HCT116 (cell line): ENCODE measurements at regions not wholly inside any gene's neighbourhood (a gene's known extent, or its start where the extent isn't known, plus 50 kb on each side); places are given as distances from the start of the nearest gene placed in this dataset.

Experiments used
- ATAC-seq: fragments of 200-7000 bp; cut with Tn5 transposase; 2 replicates; pipeline ENCODE4 v1.9.1; 2020; ENCODE audit warnings: mild to moderate bottlenecking, moderate library complexity
- BruUV-seq: library from RNA; stranded (reverse); fragments of 400-500 nt; replicated peaks from 2 replicates; lab custom pipeline; 2021; lab: Mats Ljungman, UMichigan
- CTCF ChIA-PET: fragments of 300-600 bp; sonication (Branson Sonifier 250); formaldehyde crosslinking; loops from one replicate; lab custom pipeline; 2021; ENCODE audit warnings: antibody characterized with exemption; lab: Charles Lee
- POLR2A ChIA-PET: fragments of 300-600, 350-600 bp; sonication (Branson Sonifier 250); formaldehyde crosslinking; loops from one replicate; lab custom pipeline; 2021; ENCODE audit warnings: antibody characterized with exemption; lab: Charles Lee
- RAD21 ChIA-PET, 2 experiments: fragments of 300-600 bp; sonication (Branson Sonifier 250); formaldehyde crosslinking; loops; one replicate each; lab custom pipeline; 2023; ENCODE audit warnings: low total read pairs in 2 of 2; ENCODE audit not compliant: uncharacterized antibody in 2 of 2, unreplicated experiment in 2 of 2, low non-redundant PET in 1 of 2; lab: Charles Lee
- DNase-seq: peaks from one replicate; pipeline ENCODE4 v3.0.0-alpha.2; 2010; ENCODE audit warnings: low read depth, low spot score
- H2AFZ ChIP-seq: fragments of 200-600 bp; shearing (Covaris generic), sonication (generic); 2 replicates; pipeline ENCODE4 v1.6.1; 2017; ENCODE audit warnings: low read depth, mixed run types, mixed read lengths, antibody characterized with exemption, low read length; ENCODE audit not compliant: poor library complexity, severe bottlenecking
- H3K27ac ChIP-seq: 2 replicates; pipeline ENCODE4 v1.5.1; 2012; ENCODE audit warnings: low read depth, low read length
- H3K27me3 ChIP-seq: fragments of 200-600 bp; sonication (generic); 2 replicates; pipeline ENCODE4 v1.6.1; 2016; ENCODE audit warnings: mixed run types, low read length, mixed read lengths; ENCODE audit not compliant: insufficient read depth
- H3K36me3 ChIP-seq, 2 experiments: fragments of 200-500 bp in 1 of 2; fragments of 200-600 bp in 1 of 2; sonication (Bioruptor generic) in 1 of 2; sonication (generic) in 1 of 2; 2 replicates each; pipeline versions ENCODE4 v1.5.1 to v1.6.1; 2014 to 2016; ENCODE audit warnings: low read length in 2 of 2, inconsistent platforms in 1 of 2, mixed read lengths in 1 of 2, mixed run types in 1 of 2; ENCODE audit not compliant: insufficient read depth in 2 of 2, control insufficient read depth in 1 of 2
- H3K4me1 ChIP-seq, 2 experiments: fragments of 200-600 bp in 1 of 2; sonication (generic) in 1 of 2; 2 replicates each; pipeline versions ENCODE4 v1.5.1 to v1.6.1; 2012 to 2017; ENCODE audit warnings: low read length in 2 of 2, inconsistent platforms in 1 of 2, mild to moderate bottlenecking in 1 of 2, mixed read lengths in 1 of 2, mixed run types in 1 of 2, moderate library complexity in 1 of 2; ENCODE audit not compliant: insufficient read depth in 2 of 2, control insufficient read depth in 1 of 2
- H3K4me2 ChIP-seq: fragments of 200-600 bp; sonication (generic); 2 replicates; pipeline ENCODE4 v1.6.1; 2017; ENCODE audit warnings: mixed run types, low read length, mixed read lengths
- H3K4me3 ChIP-seq, 2 experiments: fragments of 200-600 bp in 1 of 2; sonication (generic) in 1 of 2; replicated peaks in 1 of 2; 2 replicates each; pipeline ENCODE4 v1.5.1; 2011 to 2016; ENCODE audit warnings: low read length in 2 of 2, control low read depth in 1 of 2, low read depth in 1 of 2, mild to moderate bottlenecking in 1 of 2, mixed read lengths in 1 of 2, mixed run types in 1 of 2
- H3K79me2 ChIP-seq: fragments of 200-600 bp; sonication (generic); 2 replicates; pipeline ENCODE4 v1.6.1; 2017; ENCODE audit warnings: mild to moderate bottlenecking, mixed run types, low read length, moderate library complexity, mixed read lengths; ENCODE audit not compliant: insufficient read depth
- H3K9ac ChIP-seq: fragments of 200-600 bp; sonication (generic); 2 replicates; pipeline ENCODE4 v1.6.1; 2016; ENCODE audit warnings: low read length, mixed read lengths
- H3K9me2 ChIP-seq: fragments of 200-600 bp; sonication (generic), shearing (Covaris generic); 2 replicates; pipeline ENCODE4 v1.6.1; 2017; ENCODE audit warnings: mixed run types, mild to moderate bottlenecking, moderate library complexity; ENCODE audit not compliant: insufficient read depth
- H3K9me3 ChIP-seq, 2 experiments: fragments of 200-500 bp in 1 of 2; fragments of 200-600 bp in 1 of 2; sonication (Bioruptor generic) in 1 of 2; sonication (generic) in 1 of 2; 2 replicates each; pipeline ENCODE4 v1.6.1; 2014 to 2017; ENCODE audit warnings: low read length in 2 of 2, mixed read lengths in 2 of 2, inconsistent platforms in 1 of 2, low read depth in 1 of 2, mild to moderate bottlenecking in 1 of 2, mixed run types in 1 of 2, moderate library complexity in 1 of 2; ENCODE audit not compliant: control insufficient read depth in 1 of 2, insufficient read depth in 1 of 2
- H4K20me1 ChIP-seq: fragments of 200-600 bp; sonication (generic), shearing (Covaris generic); 2 replicates; pipeline ENCODE4 v1.6.1; 2017; ENCODE audit warnings: mixed run types, mild to moderate bottlenecking, moderate library complexity; ENCODE audit not compliant: insufficient read depth
- ATF3 ChIP-seq: IDR thresholded peaks from 2 replicates; pipeline ENCODE4 v1.6.1; 2012
- CEBPB ChIP-seq: IDR thresholded peaks from 2 replicates; pipeline ENCODE4 v1.6.1; 2012; ENCODE audit warnings: low read depth
- EGR1 ChIP-seq: IDR thresholded peaks from 2 replicates; pipeline ENCODE4 v1.6.1; 2012; ENCODE audit warnings: low read depth
- EZH2 ChIP-seq: fragments of 200-600 bp; sonication (generic); IDR thresholded peaks from 2 replicates; pipeline ENCODE4 v1.6.1; 2017; ENCODE audit warnings: antibody characterized with exemption, mixed run types
- FOSL1 ChIP-seq: IDR thresholded peaks from 2 replicates; pipeline ENCODE4 v1.6.1; 2012; ENCODE audit warnings: low read depth
- JUND ChIP-seq: IDR thresholded peaks from 2 replicates; pipeline ENCODE4 v1.6.1; 2012
- MAX ChIP-seq: IDR thresholded peaks from 2 replicates; pipeline ENCODE4 v1.6.1; 2012
- RAD21 ChIP-seq: IDR thresholded peaks from 2 replicates; pipeline ENCODE4 v1.6.1; 2012; ENCODE audit warnings: low read depth, mild to moderate bottlenecking
- SIN3A ChIP-seq: IDR thresholded peaks from 2 replicates; pipeline ENCODE4 v1.6.1; 2012; ENCODE audit warnings: low read depth
- TCF7L2 ChIP-seq: IDR thresholded peaks from 2 replicates; pipeline ENCODE4 v1.7.0; 2011; ENCODE audit warnings: borderline replicate concordance, inconsistent platforms; ENCODE audit not compliant: insufficient read depth, insufficient read length; ENCODE audit errors: extremely low read depth
- YY1 ChIP-seq: IDR thresholded peaks from 2 replicates; pipeline ENCODE4 v1.6.1; 2011; ENCODE audit warnings: low read length, low read depth, moderate library complexity, mild to moderate bottlenecking; ENCODE audit not compliant: insufficient replicate concordance; ENCODE audit errors: extremely low read depth
- ZFX ChIP-seq: fragments of 450-650 bp; IDR thresholded peaks from 2 replicates; pipeline ENCODE4 v1.6.1; 2017
- ZNF274 ChIP-seq: fragments of 200-500 bp; sonication (Bioruptor generic); IDR thresholded peaks from 2 replicates; pipeline ENCODE4 v1.6.1; 2014; ENCODE audit warnings: mild to moderate bottlenecking, low read depth, low read length, inconsistent platforms
- intact Hi-C: fragments of 100-400 bp; cut with micrococcal nuclease; formaldehyde crosslinking; loops from 2 replicates; pipeline ENCODE4 v1.10.0; 2022
- TF ChIP-seq, protein P1 (sequence below): IDR thresholded peaks from 2 replicates; pipeline ENCODE4 v1.6.1; 2012; ENCODE audit warnings: low read depth
- TF ChIP-seq, protein P2 (sequence below): IDR thresholded peaks from 2 replicates; pipeline ENCODE4 v1.6.1; 2011; ENCODE audit warnings: mild to moderate bottlenecking, low read length, moderate library complexity; ENCODE audit not compliant: insufficient replicate concordance; ENCODE audit errors: extremely low read depth

DNA sequence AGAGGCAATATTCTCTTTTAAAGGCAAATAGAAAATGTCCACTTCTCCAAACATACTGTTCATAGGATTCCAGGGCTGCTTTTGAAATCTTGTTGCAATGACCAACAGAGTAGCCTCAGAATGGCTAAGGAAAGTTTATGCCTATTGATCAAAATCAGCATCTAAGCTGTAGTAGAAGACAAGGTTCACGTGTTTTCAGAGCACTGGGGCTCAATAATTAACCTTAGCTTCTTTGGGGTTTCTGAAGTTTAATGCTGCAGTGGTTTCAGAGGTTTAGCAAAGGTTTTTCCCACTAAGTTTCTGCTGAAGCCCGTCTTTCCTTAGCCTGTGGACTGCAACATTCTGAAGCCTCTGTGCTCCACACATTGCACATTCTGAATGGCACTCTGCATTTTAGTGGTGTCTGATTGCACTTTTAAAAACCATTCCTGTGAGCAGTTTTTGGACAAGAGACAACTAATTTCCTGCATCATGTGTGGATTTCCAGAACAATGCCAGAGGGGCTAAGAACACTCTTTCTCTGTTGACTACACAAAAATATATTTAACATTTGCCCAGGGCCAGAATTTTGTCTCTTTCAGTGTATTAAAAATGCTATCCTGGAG, 342.5 kb downstream of the PTEN start:
- ChIA-PET POLR2A (no interaction called here), RAD21 (no interaction called here), CTCF (no interaction called here)
- Histone ChIP-seq H3K36me3 (no peaks in the 10 kb centered on the region), H3K4me1 (no peaks in the 10 kb centered on the region), H3K4me3 (no peak overlapping the region), H3K9me2 (no peaks in the 10 kb centered on the region), H2AFZ (no peak overlapping the region), H4K20me1 (no peaks in the 10 kb centered on the region), H3K79me2 (no peaks in the 10 kb centered on the region), H3K27me3 (no peaks in the 10 kb centered on the region), H3K9me3 (no peaks in the 10 kb centered on the region), H3K4me2 (no peak overlapping the region), H3K27ac (no peak overlapping the region), H3K9ac (no peak overlapping the region)
- TF ChIP-seq YY1 (no peak), RAD21 (no peak)
- ATAC-seq (no peak), DNase-seq (no peak)
- BruUV-seq: no TSS peak
- intact Hi-C loops: no loop called here

GRCh38 chr10:88207121-88207546, 343.7 kb downstream of the PTEN start:
- H3K9ac ChIP-seq: no peak overlapping the region
- no peaks in the 10 kb centered on the region for H3K27me3 ChIP-seq
- no peak for DNase-seq
- no peaks in the 10 kb centered on the region for H4K20me1 ChIP-seq
- H3K4me1 ChIP-seq: no peaks in the 10 kb centered on the region
- POLR2A ChIA-PET: no interaction called here
- no peak overlapping the region for H3K4me2 ChIP-seq
- H3K4me3 ChIP-seq: no peak overlapping the region
- intact Hi-C loops: no loop called here
- H3K9me3 ChIP-seq: no peaks in the 10 kb centered on the region
- H2AFZ ChIP-seq: no peak overlapping the region
- CTCF ChIA-PET: no interaction called here
- no peaks in the 10 kb centered on the region for H3K36me3 ChIP-seq
- ATAC-seq: no peak
- H3K79me2 ChIP-seq: no peaks in the 10 kb centered on the region
- no peak overlapping the region for H3K27ac ChIP-seq
- RAD21 ChIA-PET: no interaction called here
- BruUV-seq: no TSS peak
- H3K9me2 ChIP-seq: no peaks in the 10 kb centered on the region
- TF ChIP-seq, protein P1, sequence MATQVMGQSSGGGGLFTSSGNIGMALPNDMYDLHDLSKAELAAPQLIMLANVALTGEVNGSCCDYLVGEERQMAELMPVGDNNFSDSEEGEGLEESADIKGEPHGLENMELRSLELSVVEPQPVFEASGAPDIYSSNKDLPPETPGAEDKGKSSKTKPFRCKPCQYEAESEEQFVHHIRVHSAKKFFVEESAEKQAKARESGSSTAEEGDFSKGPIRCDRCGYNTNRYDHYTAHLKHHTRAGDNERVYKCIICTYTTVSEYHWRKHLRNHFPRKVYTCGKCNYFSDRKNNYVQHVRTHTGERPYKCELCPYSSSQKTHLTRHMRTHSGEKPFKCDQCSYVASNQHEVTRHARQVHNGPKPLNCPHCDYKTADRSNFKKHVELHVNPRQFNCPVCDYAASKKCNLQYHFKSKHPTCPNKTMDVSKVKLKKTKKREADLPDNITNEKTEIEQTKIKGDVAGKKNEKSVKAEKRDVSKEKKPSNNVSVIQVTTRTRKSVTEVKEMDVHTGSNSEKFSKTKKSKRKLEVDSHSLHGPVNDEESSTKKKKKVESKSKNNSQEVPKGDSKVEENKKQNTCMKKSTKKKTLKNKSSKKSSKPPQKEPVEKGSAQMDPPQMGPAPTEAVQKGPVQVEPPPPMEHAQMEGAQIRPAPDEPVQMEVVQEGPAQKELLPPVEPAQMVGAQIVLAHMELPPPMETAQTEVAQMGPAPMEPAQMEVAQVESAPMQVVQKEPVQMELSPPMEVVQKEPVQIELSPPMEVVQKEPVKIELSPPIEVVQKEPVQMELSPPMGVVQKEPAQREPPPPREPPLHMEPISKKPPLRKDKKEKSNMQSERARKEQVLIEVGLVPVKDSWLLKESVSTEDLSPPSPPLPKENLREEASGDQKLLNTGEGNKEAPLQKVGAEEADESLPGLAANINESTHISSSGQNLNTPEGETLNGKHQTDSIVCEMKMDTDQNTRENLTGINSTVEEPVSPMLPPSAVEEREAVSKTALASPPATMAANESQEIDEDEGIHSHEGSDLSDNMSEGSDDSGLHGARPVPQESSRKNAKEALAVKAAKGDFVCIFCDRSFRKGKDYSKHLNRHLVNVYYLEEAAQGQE: no peak
- TF ChIP-seq CEBPB: no peak
- TF ChIP-seq ZNF274: no peak
- no peak for TF ChIP-seq ATF3
- TF ChIP-seq YY1: no peak
- TF ChIP-seq EZH2: no peak
- no peak for TF ChIP-seq TCF7L2
- TF ChIP-seq JUND: no peak
- no peak for TF ChIP-seq FOSL1
- TF ChIP-seq, protein P2, sequence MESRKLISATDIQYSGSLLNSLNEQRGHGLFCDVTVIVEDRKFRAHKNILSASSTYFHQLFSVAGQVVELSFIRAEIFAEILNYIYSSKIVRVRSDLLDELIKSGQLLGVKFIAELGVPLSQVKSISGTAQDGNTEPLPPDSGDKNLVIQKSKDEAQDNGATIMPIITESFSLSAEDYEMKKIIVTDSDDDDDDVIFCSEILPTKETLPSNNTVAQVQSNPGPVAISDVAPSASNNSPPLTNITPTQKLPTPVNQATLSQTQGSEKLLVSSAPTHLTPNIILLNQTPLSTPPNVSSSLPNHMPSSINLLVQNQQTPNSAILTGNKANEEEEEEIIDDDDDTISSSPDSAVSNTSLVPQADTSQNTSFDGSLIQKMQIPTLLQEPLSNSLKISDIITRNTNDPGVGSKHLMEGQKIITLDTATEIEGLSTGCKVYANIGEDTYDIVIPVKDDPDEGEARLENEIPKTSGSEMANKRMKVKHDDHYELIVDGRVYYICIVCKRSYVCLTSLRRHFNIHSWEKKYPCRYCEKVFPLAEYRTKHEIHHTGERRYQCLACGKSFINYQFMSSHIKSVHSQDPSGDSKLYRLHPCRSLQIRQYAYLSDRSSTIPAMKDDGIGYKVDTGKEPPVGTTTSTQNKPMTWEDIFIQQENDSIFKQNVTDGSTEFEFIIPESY: no peak
- TF ChIP-seq EGR1: no peak
- TF ChIP-seq ZFX: no peak
- TF ChIP-seq SIN3A: no peak
- TF ChIP-seq RAD21: no peak
- no peak for TF ChIP-seq MAX
